ENCODE measurements at regions not wholly inside any gene's neighbourhood (a gene's known extent, or its start where the extent isn't known, plus 50 kb on each side); places are given as distances from the start of the nearest gene placed in this dataset.
"Not testable (repeated sequence)": the region's sequence is repeated elsewhere in the genome, so short reads cannot be mapped to it uniquely, and the experiment has no call there.

DNA sequence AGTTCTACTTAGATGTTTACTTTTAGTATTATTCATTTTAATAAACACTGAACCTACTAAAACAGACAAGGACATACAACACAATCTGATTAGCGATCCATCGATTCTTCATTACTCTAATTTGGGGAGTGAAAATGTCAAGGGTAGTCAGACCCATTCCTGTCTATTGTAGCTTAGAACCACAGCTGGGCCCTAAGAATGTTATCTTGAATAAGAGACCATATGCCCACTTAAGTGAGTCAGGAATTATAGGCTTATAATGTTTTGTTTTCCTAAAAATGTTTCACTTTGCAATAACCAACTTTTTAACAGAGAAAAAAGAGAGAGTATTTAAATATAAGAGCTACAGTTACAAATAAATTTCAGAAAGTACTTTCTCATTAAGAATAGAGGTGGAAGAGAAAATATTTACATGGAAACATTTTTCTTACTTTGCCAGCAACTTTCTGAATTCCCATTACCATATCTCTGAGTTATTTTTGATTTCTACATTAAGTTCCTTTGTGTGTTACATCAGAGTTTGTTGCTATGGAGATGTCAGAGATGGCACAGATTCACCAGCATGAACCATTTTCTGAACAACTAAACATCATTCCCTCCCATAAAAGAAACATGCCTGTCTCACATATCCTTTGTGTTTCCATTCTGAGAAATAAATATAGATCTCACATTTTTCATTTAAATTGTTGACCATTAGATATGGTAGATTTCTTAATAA lies 75.4 kb upstream of the SLC13A1 start:
- no peak for DNase-seq (ENCODE audit: low spot score)
- in situ Hi-C loops (cut with MboI; ENCODE audit: low sequenced_read_pairs, unreplicated experiment), result no loop called here
- TF ChIP-seq, protein P1, sequence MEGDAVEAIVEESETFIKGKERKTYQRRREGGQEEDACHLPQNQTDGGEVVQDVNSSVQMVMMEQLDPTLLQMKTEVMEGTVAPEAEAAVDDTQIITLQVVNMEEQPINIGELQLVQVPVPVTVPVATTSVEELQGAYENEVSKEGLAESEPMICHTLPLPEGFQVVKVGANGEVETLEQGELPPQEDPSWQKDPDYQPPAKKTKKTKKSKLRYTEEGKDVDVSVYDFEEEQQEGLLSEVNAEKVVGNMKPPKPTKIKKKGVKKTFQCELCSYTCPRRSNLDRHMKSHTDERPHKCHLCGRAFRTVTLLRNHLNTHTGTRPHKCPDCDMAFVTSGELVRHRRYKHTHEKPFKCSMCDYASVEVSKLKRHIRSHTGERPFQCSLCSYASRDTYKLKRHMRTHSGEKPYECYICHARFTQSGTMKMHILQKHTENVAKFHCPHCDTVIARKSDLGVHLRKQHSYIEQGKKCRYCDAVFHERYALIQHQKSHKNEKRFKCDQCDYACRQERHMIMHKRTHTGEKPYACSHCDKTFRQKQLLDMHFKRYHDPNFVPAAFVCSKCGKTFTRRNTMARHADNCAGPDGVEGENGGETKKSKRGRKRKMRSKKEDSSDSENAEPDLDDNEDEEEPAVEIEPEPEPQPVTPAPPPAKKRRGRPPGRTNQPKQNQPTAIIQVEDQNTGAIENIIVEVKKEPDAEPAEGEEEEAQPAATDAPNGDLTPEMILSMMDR (IDR thresholded peaks at IDR 0.05; ENCODE audit: borderline replicate concordance, control extremely low read depth, extremely low read depth, insufficient read depth, missing control alignments), result no peak

DNA sequence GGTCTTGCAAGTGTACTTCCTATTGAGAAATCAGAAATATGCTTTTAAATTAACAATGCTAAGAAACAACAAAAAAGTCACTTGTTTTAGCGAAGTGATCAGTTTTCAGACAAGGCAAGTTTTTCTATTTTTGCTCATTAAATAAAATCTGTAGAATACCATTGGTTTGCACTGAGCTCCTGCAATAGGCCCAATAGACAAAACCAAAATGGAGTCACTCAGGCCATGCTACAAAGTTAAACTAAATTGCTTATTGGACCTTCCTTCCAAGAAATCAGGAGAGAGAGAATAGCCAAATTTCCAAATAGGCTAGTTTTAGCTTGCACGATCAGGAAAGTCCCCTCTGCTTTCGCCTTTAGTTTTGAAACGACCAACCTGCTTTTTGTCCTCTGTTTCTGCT lies 73.4 kb upstream of the SLC13A1 start:
- TF ChIP-seq, protein P1 (IDR thresholded peaks at IDR 0.05; ENCODE audit: borderline replicate concordance, control extremely low read depth, extremely low read depth, insufficient read depth, missing control alignments), result no peak
- DNase-seq (ENCODE audit: low spot score), result no peak
- in situ Hi-C loops (cut with MboI; ENCODE audit: low sequenced_read_pairs, unreplicated experiment), result no loop called here

DNA sequence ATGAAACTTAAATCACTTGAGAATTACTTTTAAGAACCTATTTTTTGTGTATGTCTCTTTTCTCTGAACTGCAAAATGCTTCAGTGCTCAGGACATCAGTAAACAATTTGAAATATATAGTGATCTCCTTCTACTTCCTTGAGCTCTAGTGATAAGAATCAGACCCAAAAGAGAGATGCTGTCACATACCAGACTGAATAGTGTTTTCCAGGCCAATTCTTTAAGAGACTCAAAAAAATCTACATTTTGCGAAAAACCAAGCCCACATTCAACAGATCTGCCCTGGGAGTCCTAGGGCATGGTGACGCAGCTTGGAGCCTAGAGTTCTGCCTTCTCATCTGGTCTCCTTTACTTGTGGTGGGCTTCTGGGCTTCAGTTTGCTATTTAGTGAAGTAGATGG lies 72.1 kb upstream of the SLC13A1 start:
- in situ Hi-C loops (cut with MboI; ENCODE audit: low sequenced_read_pairs, unreplicated experiment), result no loop called here

DNA sequence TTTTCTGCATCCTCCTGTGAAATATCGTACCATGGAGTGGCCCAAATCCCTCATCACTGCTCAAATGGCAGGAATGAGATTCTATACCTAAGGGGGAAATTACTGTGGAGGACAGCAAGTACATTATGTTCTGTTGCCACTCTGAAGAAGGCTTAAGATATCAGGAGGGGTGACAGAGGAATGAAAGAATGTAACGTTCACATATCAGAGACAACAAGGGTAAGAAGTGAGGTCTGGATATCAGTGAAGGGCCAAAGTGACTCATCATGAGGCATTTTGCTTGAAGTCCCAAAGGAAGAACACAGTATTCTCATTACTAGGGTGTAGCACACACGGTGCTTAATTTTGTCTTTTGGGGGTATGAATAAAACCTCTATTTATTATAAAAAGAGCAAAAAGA lies 71.5 kb upstream of the SLC13A1 start:
- in situ Hi-C loops (cut with MboI; ENCODE audit: low sequenced_read_pairs, unreplicated experiment), result no loop called here
- TF ChIP-seq, protein P1 (IDR thresholded peaks at IDR 0.05; ENCODE audit: borderline replicate concordance, control extremely low read depth, extremely low read depth, insufficient read depth, missing control alignments), result no peak
- DNase-seq (ENCODE audit: low spot score), result no peak

More for the DNA sequence above, 72.1 kb upstream of the SLC13A1 start:
- TF ChIP-seq, protein P1 (IDR thresholded peaks at IDR 0.05; ENCODE audit: borderline replicate concordance, control extremely low read depth, extremely low read depth, insufficient read depth, missing control alignments), result no peak
- DNase-seq (ENCODE audit: low spot score), result no peak

DNA sequence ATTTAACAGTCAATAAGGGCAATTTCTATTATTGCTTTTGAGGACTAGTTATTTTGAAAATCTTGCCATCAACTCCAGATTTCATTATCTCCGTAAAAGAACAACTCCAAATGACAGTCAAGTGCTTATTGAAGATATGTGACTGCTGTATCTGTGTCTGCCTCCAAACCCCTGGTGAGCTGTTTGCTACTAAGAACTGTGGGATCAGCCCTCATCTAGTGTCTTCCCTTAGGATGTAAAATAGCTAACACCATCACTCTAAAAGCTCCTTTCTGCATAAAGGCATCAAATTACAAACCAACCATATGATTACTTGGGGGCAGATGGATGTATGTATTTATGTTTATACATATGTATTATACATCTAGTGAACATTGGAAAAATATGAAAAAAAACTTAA lies 70.8 kb upstream of the SLC13A1 start:
- no peak for DNase-seq (ENCODE audit: low spot score)
- TF ChIP-seq, protein P1 (IDR thresholded peaks at IDR 0.05; ENCODE audit: borderline replicate concordance, control extremely low read depth, extremely low read depth, insufficient read depth, missing control alignments), result no peak
- in situ Hi-C loops (cut with MboI; ENCODE audit: low sequenced_read_pairs, unreplicated experiment), result no loop called here

DNA sequence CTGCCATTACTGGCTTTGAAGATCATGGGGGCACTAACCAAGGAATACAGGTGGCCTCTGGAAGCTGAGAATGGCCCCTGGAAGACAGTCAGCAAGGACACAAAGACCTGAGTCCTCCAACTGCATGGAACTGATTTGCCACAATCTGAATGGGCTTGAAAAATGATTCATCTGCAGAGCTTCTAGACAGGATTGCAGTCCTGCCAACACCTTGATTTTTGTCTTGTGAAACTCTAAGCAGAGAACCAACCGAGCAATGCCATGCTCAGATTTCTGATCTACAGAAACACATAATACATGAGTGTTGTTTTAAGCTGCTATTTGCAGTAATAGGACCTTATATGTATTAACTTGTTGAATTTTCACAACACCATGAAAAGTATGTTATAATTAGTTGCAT lies 66.1 kb upstream of the SLC13A1 start:
- in situ Hi-C loops (cut with MboI; ENCODE audit: low sequenced_read_pairs, unreplicated experiment), result no loop called here
- TF ChIP-seq, protein P1 (IDR thresholded peaks at IDR 0.05; ENCODE audit: borderline replicate concordance, control extremely low read depth, extremely low read depth, insufficient read depth, missing control alignments), result no peak
- no peak for DNase-seq (ENCODE audit: low spot score)

DNA sequence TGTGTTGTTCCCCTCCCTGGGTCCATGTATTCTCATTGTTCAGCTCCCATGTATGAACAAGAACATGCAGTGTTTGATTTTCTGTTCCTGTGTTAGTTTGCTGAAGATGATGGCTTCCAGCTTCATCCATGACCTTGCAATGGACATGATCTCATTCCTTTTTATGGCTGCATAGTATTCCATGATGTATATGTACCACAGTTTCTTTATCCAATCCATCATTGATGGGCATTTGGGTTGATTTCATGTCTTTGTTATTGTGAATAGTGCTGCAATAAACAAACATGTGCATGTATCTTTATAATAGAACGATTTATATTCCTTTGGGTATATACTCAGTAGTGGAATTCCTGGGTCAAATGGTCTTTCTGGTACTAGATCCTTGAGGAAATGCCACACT lies 65.1 kb upstream of the SLC13A1 start:
- in situ Hi-C loops (cut with MboI; ENCODE audit: low sequenced_read_pairs, unreplicated experiment); DNase-seq (ENCODE audit: low spot score): not testable (repeated sequence)
